MCF 10A (cell line): ENCODE measurements at regions not wholly inside any gene's neighbourhood (a gene's known extent, or its start where the extent isn't known, plus 50 kb on each side); places are given as distances from the start of the nearest gene placed in this dataset.

Experiments used
- BruUV-seq: library from RNA; stranded (reverse); fragments of 400-500 nt; replicated peaks from 2 replicates; lab custom pipeline; 2021; lab: Mats Ljungman, UMichigan
- CTCF ChIA-PET: fragments of 300-600 bp; sonication (Branson Sonifier 250); formaldehyde crosslinking; extraction: SDS; loops from one replicate; lab custom pipeline; 2021; ENCODE audit warnings: antibody characterized with exemption, inconsistent platforms; lab: Yijun Ruan, JAX
- POLR2A ChIA-PET: fragments of 300-600, 350-650 bp; sonication (Branson Sonifier 250); formaldehyde crosslinking; extraction: SDS; loops from one replicate; lab custom pipeline; 2020; ENCODE audit warnings: antibody characterized with exemption, inconsistent platforms; lab: Yijun Ruan, JAX
- DNase-seq: peaks from one replicate; pipeline ENCODE4 v3.0.0-alpha.2; 2018; ENCODE audit not compliant: unreplicated experiment
- H3K27ac Mint-ChIP-seq: one replicate; pipeline ENCODE4 v1.8.0; 2022; ENCODE audit warnings: mild to moderate bottlenecking, low read depth, mixed read lengths; ENCODE audit not compliant: unreplicated experiment
- H3K27me3 Mint-ChIP-seq: one replicate; pipeline ENCODE4 v1.8.0; 2022; ENCODE audit warnings: mixed read lengths; ENCODE audit not compliant: insufficient read depth, unreplicated experiment
- H3K36me3 Mint-ChIP-seq: one replicate; pipeline ENCODE4 v1.8.0; 2022; ENCODE audit warnings: mild to moderate bottlenecking, moderate library complexity, mixed read lengths; ENCODE audit not compliant: insufficient read depth, unreplicated experiment
- H3K4me1 Mint-ChIP-seq: one replicate; pipeline ENCODE4 v1.8.0; 2022; ENCODE audit warnings: mixed read lengths; ENCODE audit not compliant: insufficient read depth, unreplicated experiment
- H3K4me3 Mint-ChIP-seq: one replicate; pipeline ENCODE4 v1.8.0; 2022; ENCODE audit warnings: mild to moderate bottlenecking, moderate library complexity, mixed read lengths; ENCODE audit not compliant: unreplicated experiment
- H3K9me3 Mint-ChIP-seq: one replicate; pipeline ENCODE4 v1.8.0; 2022; ENCODE audit warnings: mixed read lengths; ENCODE audit not compliant: unreplicated experiment
- CTCF ChIP-seq: fragments of 200-600 bp; IDR thresholded peaks from one replicate; pipeline ENCODE4 v1.8.0; 2022; ENCODE audit warnings: antibody characterized with exemption, mild to moderate bottlenecking; ENCODE audit not compliant: unreplicated experiment
- intact Hi-C: fragments of 100-400 bp; cut with micrococcal nuclease; formaldehyde crosslinking; loops from 2 replicates; pipeline ENCODE4 v1.14.1; 2022

DNA sequence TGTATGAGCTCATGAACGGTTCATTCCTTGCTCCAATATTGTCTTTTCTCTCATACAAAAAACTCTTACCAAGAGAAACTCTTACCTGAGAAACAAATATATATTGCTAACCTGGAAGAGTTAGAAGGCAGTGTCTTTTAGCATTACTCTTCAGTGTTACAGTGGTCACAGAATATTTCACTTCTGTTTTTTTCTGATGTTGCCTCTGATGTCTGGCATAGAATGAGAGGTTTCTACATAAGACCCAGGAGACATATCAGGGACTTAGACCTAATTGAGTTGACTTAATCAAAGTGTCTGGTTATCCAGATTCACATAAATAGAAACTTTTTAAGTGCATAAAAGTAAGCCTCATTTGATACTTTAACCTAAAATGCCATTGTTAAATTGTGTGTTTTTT, 923.8 kb downstream of the TTLL7 start:
- no peaks in the 10 kb centered on the region for H3K27me3 Mint-ChIP-seq
- H3K36me3 Mint-ChIP-seq, result no peaks in the 10 kb centered on the region
- BruUV-seq, result no TSS peak
- H3K9me3 Mint-ChIP-seq, result no peaks in the 10 kb centered on the region
- CTCF ChIA-PET, result no interaction called here
- H3K4me1 Mint-ChIP-seq, result no peaks in the 10 kb centered on the region
- DNase-seq, result no peak
- no peak overlapping the region for H3K27ac Mint-ChIP-seq
- no peak for TF ChIP-seq CTCF
- POLR2A ChIA-PET, result no interaction called here
- no peak overlapping the region for H3K4me3 Mint-ChIP-seq
- intact Hi-C loops, result no loop called here

GRCh38 chr1:83067954-83068353, 931.0 kb downstream of the TTLL7 start:
- Mint-ChIP-seq H3K4me1 (peaks cover 6% of the 10 kb centered on the region), H3K4me3 (no peak overlapping the region), H3K9me3 (peaks cover 21% of the 10 kb centered on the region), H3K36me3 (no peaks in the 10 kb centered on the region), H3K27ac (no peak overlapping the region), H3K27me3 (no peaks in the 10 kb centered on the region)
- DNase-seq, result no peak
- ChIA-PET POLR2A (no interaction called here), CTCF (no interaction called here)
- BruUV-seq, result no TSS peak
- no peak for TF ChIP-seq CTCF
- intact Hi-C loops, result no loop called here

DNA sequence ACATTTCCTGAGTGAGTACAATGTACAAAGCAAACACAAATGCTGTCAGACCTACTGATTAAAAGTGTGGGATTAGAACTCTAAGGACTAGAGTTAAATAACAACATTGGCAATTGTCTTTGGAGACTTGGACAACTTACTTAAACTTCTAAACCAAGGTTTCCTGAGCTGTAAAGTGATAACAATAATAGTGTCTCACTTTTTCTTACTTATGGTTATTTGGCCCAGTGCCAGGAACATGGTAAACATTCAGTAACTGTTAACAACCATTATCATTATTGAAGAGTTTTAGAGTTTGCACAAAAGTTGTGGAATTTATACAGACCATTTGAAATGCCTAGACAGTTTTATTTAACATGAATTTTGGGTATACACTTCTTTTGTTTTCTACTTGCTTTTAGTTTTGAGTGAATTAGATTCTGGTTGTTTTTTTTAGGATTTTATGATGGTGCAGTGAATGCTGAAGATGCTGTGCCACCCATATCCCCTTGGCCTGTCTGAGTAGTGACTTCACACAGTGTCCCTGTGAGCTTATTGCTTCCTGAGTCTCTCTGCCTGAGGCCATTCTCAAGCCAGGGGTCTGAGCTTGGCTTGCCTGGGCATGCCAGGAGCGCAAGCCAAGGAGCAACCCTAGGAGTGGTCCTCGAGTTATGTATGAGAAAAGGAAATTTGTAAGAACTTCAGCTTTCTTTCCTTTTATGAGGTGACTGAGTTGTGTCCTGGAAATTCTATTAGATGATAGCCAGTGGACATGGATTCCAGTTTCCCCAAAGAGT, 932.8 kb downstream of the TTLL7 start:
- H3K27me3 Mint-ChIP-seq, result no peaks in the 10 kb centered on the region
- peaks cover 6% of the 10 kb centered on the region for H3K4me1 Mint-ChIP-seq

More for the DNA sequence above, 932.8 kb downstream of the TTLL7 start:
- Mint-ChIP-seq H3K27ac (no peak overlapping the region), H3K4me3 (no peak overlapping the region), H3K9me3 (peaks cover 21% of the 10 kb centered on the region), H3K36me3 (no peaks in the 10 kb centered on the region)
- intact Hi-C loops, result no loop called here
- POLR2A ChIA-PET, result no interaction called here
- BruUV-seq, result no TSS peak
- DNase-seq, result no peak
- CTCF ChIA-PET, result interaction anchor here (0.6 kb wide), 2 partner anchors 501 to 663 kb away, joined by 3 read pairs; no protein-coding TSS in a partner anchor
- no peak for TF ChIP-seq CTCF
